ENCODE measurements at regions not wholly inside any gene's neighbourhood (a gene's known extent, or its start where the extent isn't known, plus 50 kb on each side); places are given as distances from the start of the nearest gene placed in this dataset.
"Not testable (repeated sequence)": the region's sequence is repeated elsewhere in the genome, so short reads cannot be mapped to it uniquely, and the experiment has no call there.

DNA sequence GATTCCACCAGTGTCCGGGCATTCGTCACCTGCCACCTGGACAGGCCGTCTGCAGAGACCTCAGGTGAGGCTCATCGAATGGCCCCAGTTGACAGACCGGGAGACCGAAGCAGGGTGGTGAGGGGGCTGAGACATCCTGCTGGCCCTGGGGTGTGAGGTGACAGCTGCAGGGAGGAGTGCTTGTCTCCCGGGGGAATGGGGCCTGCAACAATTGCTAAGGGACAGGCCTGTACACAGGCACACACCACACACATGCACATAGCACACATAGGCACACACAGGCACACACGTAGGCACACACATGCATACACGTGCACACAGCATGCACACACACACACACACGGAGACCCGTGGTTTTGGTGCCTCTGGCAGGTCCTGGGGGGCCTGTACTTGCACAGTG is 4363.9 kb upstream of the TPTE start:
- TF ChIP-seq POLR2A, POLR2AphosphoS5 (IDR thresholded peaks at IDR 0.05): not testable (repeated sequence)
